Hematopoietic multipotent progenitor cell (in vitro differentiated cells): ENCODE measurements at regions not wholly inside any gene's neighbourhood (a gene's known extent, or its start where the extent isn't known, plus 50 kb on each side); places are given as distances from the start of the nearest gene placed in this dataset.

Experiments
- DNase-seq, 3 donors: peaks; one replicate each; pipeline ENCODE4 v3.0.0-alpha.2; 2011 to 2015; ENCODE audit warnings: low read depth in 2 of 3, low spot score in 2 of 3

GRCh38 chr7:35463751-35464150 lies 209.9 kb upstream of the TBX20 start:
- no peak for DNase-seq

- DNase-seq, result no peak
These were observed 209.3 kb upstream of the TBX20 start for GRCh38 chr7:35463176-35463700.

GRCh38 chr7:35454575-35455385 lies 200.9 kb upstream of the TBX20 start:
- no peak for DNase-seq

- DNase-seq, result no peak
These were observed 196.7 kb upstream of the TBX20 start for GRCh38 chr7:35450456-35451214.

- DNase-seq, result no peak
These were observed 194.6 kb upstream of the TBX20 start for GRCh38 chr7:35448486-35448885.

- DNase-seq, result no peak
These were observed 192.2 kb upstream of the TBX20 start for GRCh38 chr7:35446091-35446490.

- DNase-seq, result no peak
These were observed 183.8 kb upstream of the TBX20 start for GRCh38 chr7:35437619-35438275.

- no peak for DNase-seq
These were observed 182.6 kb upstream of the TBX20 start for GRCh38 chr7:35436452-35436851.

- no peak for DNase-seq
These were observed 176.8 kb upstream of the TBX20 start for GRCh38 chr7:35430547-35431153.

- DNase-seq, result peak; percentile 4 to 73 (median 44)
These were observed 171.1 kb upstream of the TBX20 start for GRCh38 chr7:35424869-35425495.

GRCh38 chr7:35424440-35424839 lies 170.5 kb upstream of the TBX20 start:
- DNase-seq, result no peak

- no peak for DNase-seq
These were observed 168.8 kb upstream of the TBX20 start for GRCh38 chr7:35422715-35423114.

- no peak for DNase-seq
These were observed 166.8 kb upstream of the TBX20 start for GRCh38 chr7:35420656-35421055.

GRCh38 chr7:35419391-35419755 lies 165.5 kb upstream of the TBX20 start:
- no peak for DNase-seq

- DNase-seq, result no peak
These were observed 165.0 kb upstream of the TBX20 start for GRCh38 chr7:35418716-35419390.

GRCh38 chr7:35416568-35416967 lies 162.7 kb upstream of the TBX20 start:
- DNase-seq, result no peak

- no peak for DNase-seq
These were observed 161.5 kb upstream of the TBX20 start for GRCh38 chr7:35415411-35415822.

- DNase-seq, result no peak
These were observed 157.4 kb upstream of the TBX20 start for GRCh38 chr7:35411331-35411730.

GRCh38 chr7:35405461-35405860 lies 151.6 kb upstream of the TBX20 start:
- no peak for DNase-seq
